H7 (cell line): ENCODE measurements at regions not wholly inside any gene's neighbourhood (a gene's known extent, or its start where the extent isn't known, plus 50 kb on each side); places are given as distances from the start of the nearest gene placed in this dataset.
A peak's percentile ranks its signal among the peaks of the same experiment; 100 is the strongest.

Experiments used
- DNase-seq: peaks from one replicate; pipeline ENCODE4 v3.0.0; 2012
- H3K27me3 ChIP-seq: 2 replicates; pipeline ENCODE4 v1.6.0; 2011; ENCODE audit warnings: mild to moderate bottlenecking, low read length; ENCODE audit not compliant: control insufficient read depth, insufficient read depth
- H3K36me3 ChIP-seq: replicated peaks from 2 replicates; pipeline ENCODE4 v1.5.1; 2011; ENCODE audit warnings: low read length; ENCODE audit not compliant: control insufficient read depth, insufficient read depth
- H3K4me3 ChIP-seq: 2 replicates; pipeline ENCODE4 v1.5.1; 2011; ENCODE audit warnings: low read depth, mild to moderate bottlenecking, control low read depth, low read length, moderate library complexity; ENCODE audit not compliant: insufficient read depth

GRCh38 chr11:81674211-81674610 lies 1059.5 kb downstream of the FAM181B start:
- no peaks in the 10 kb centered on the region for H3K36me3 ChIP-seq
- DNase-seq, result no peak
- H3K4me3 ChIP-seq, result no peak overlapping the region
- no peaks in the 10 kb centered on the region for H3K27me3 ChIP-seq

- Histone ChIP-seq H3K4me3 (no peak overlapping the region), H3K36me3 (no peaks in the 10 kb centered on the region), H3K27me3 (no peaks in the 10 kb centered on the region)
- no peak for DNase-seq
Observed at GRCh38 chr11:81673001-81673400, 1060.7 kb downstream of the FAM181B start.

- DNase-seq, result no peak
- Histone ChIP-seq H3K27me3 (no peaks in the 10 kb centered on the region), H3K36me3 (no peaks in the 10 kb centered on the region), H3K4me3 (no peak overlapping the region)
Observed at GRCh38 chr11:81669935-81670543, 1063.6 kb downstream of the FAM181B start.

- no peaks in the 10 kb centered on the region for H3K36me3 ChIP-seq
- no peak overlapping the region for H3K4me3 ChIP-seq
- peak; percentile 5 for DNase-seq
- no peaks in the 10 kb centered on the region for H3K27me3 ChIP-seq
Observed at GRCh38 chr11:81658722-81659121, 1074.9 kb downstream of the FAM181B start.

GRCh38 chr11:81655351-81655750 lies 1078.3 kb downstream of the FAM181B start:
- H3K36me3 ChIP-seq, result no peaks in the 10 kb centered on the region
- H3K27me3 ChIP-seq, result no peaks in the 10 kb centered on the region
- H3K4me3 ChIP-seq, result no peak overlapping the region
- DNase-seq, result no peak

- no peaks in the 10 kb centered on the region for H3K36me3 ChIP-seq
- peaks cover 29% of the 10 kb centered on the region for H3K27me3 ChIP-seq
- H3K4me3 ChIP-seq, result no peak overlapping the region
- DNase-seq, result no peak
Observed at GRCh38 chr11:81647374-81647773, 1086.3 kb downstream of the FAM181B start.

GRCh38 chr11:81644239-81644840 lies 1089.3 kb downstream of the FAM181B start:
- H3K36me3 ChIP-seq, result no peaks in the 10 kb centered on the region
- peaks cover 29% of the 10 kb centered on the region for H3K27me3 ChIP-seq
- DNase-seq, result peak; percentile 17
- no peak overlapping the region for H3K4me3 ChIP-seq

GRCh38 chr11:81634483-81634882 lies 1099.2 kb downstream of the FAM181B start:
- DNase-seq, result no peak

GRCh38 chr11:81602508-81602907 lies 1131.2 kb downstream of the FAM181B start:
- H3K27me3 ChIP-seq, result no peaks in the 10 kb centered on the region
- no peak overlapping the region for H3K4me3 ChIP-seq
- no peaks in the 10 kb centered on the region for H3K36me3 ChIP-seq
- no peak for DNase-seq

More at GRCh38 chr11:81634483-81634882, 1099.2 kb downstream of the FAM181B start:
- Histone ChIP-seq H3K27me3 (no peaks in the 10 kb centered on the region), H3K4me3 (no peak overlapping the region), H3K36me3 (no peaks in the 10 kb centered on the region)

GRCh38 chr11:81596704-81597103 lies 1137.0 kb downstream of the FAM181B start:
- H3K36me3 ChIP-seq, result no peaks in the 10 kb centered on the region
- H3K27me3 ChIP-seq, result no peaks in the 10 kb centered on the region
- no peak overlapping the region for H3K4me3 ChIP-seq
- no peak for DNase-seq

GRCh38 chr11:81585390-81585933 lies 1148.2 kb downstream of the FAM181B start:
- no peak for DNase-seq
- H3K36me3 ChIP-seq, result no peaks in the 10 kb centered on the region
- no peak overlapping the region for H3K4me3 ChIP-seq
- no peaks in the 10 kb centered on the region for H3K27me3 ChIP-seq

GRCh38 chr11:81579339-81579738 lies 1154.3 kb downstream of the FAM181B start:
- H3K36me3 ChIP-seq, result no peaks in the 10 kb centered on the region

GRCh38 chr11:81578571-81578970 lies 1155.1 kb downstream of the FAM181B start:
- no peak for DNase-seq
- Histone ChIP-seq H3K27me3 (no peaks in the 10 kb centered on the region), H3K4me3 (no peak overlapping the region), H3K36me3 (no peaks in the 10 kb centered on the region)

More at GRCh38 chr11:81579339-81579738, 1154.3 kb downstream of the FAM181B start:
- Histone ChIP-seq H3K27me3 (no peaks in the 10 kb centered on the region), H3K4me3 (no peak overlapping the region)
- DNase-seq, result no peak

GRCh38 chr11:81574301-81574700 lies 1159.4 kb downstream of the FAM181B start:
- Histone ChIP-seq H3K27me3 (no peaks in the 10 kb centered on the region), H3K4me3 (no peak overlapping the region), H3K36me3 (no peaks in the 10 kb centered on the region)
- no peak for DNase-seq

- no peak for DNase-seq
Observed at GRCh38 chr11:81573367-81573766, 1160.3 kb downstream of the FAM181B start.

More at GRCh38 chr11:81573367-81573766, 1160.3 kb downstream of the FAM181B start:
- no peak overlapping the region for H3K4me3 ChIP-seq
- H3K36me3 ChIP-seq, result no peaks in the 10 kb centered on the region
- no peaks in the 10 kb centered on the region for H3K27me3 ChIP-seq
